Embryonic facial prominence (tissue), 1 donor: ENCODE measurements at regions not wholly inside any gene's neighbourhood (a gene's known extent, or its start where the extent isn't known, plus 50 kb on each side); places are given as distances from the start of the nearest gene placed in this dataset.
A peak's percentile ranks its signal among the peaks of the same experiment; 100 is the strongest.
"Not testable (repeated sequence)": the region's sequence is repeated elsewhere in the genome, so short reads cannot be mapped to it uniquely, and the experiment has no call there.

Experiments
- DNase-seq: peaks from one replicate; pipeline ENCODE4 v3.0.0-alpha.2; 2016; ENCODE audit errors: extremely low spot score

DNA sequence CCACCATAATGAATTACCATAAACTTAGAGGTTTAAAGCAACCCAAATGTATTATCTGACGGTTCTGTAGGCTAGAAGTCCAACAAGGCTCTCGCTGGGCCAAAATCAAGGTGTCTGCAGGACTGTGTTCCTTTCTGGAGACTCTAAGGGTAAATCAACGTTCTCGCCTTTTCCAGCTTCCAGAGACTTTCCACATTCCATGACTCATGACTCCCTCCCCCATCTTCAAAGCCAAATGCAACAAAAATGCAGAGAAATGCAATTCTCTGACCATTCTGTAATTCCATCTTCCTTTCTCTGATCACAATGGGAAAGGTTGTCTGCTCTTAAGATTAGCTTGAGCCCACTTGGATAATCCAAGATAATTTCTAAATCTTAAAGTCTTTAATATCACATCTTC, 287.1 kb downstream of the LTN1 start:
- no peak for DNase-seq

DNA sequence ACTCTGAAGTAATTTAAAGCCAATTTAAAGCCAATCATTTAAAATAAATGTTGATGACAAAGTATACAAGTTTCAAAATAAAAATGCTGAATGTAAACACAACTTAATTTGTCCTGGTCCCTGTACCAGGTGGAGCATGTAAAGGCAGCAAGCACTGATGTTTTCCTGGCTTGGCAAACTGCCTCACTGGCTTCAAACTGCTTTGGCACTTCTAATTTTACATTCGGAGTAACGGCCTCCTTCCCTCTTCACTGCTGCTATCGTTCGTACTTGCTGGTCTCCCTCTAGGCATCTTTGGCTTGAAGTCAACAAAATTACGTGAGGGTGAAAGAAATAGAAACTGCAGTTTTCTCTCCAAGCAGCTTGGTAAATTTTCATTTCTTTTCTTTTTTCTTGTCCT, 287.9 kb downstream of the LTN1 start:
- no peak for DNase-seq

DNA sequence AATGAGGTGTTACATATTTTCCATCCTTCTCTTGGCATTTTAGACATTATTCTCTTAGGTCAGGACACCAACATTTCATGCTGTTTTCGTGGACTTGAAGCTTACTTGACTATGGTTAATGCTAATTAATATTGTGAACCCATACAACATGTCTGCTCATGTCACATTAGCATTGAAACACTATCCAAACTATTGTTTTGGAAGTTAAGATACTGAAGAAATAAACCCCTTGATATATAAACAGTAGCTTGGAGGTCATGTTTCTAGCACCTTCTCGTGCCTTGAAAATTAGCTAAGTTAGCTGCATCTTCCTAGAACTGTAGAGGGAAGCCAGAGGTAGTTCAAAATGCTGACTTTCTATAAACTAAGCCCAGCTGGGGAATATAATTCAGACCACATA, 288.8 kb downstream of the LTN1 start:
- DNase-seq: no peak

DNA sequence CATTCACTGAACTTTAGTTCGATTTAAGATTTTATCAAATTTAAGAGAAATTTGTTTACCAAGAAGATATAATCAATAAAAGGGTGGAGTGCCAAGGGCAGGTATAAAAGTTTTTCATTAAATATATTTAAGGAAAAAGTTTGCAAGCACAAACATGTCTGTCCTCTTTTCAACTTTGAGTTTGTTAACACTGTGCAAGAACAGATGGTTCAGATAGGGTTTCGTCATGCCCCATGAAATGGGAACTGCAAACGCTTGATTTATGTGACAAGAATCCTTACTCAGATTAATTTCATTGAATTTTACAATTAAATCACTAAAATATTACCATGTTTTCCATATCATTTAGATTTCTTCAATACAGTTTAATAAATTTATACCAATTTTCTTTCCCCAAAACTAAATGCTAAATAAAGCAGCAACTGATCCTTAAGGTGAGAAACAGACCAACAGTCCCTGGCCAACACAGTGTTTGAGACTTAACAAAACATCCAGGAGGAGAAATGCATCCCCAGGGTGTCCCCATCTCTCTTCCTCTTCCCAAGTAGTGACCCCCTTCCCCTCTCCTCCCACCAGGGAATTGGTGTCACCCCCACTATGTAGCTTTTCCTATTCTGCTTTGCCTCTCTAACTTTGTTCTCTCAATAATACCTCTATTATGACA, 292.9 kb downstream of the LTN1 start:
- no peak for DNase-seq

DNA sequence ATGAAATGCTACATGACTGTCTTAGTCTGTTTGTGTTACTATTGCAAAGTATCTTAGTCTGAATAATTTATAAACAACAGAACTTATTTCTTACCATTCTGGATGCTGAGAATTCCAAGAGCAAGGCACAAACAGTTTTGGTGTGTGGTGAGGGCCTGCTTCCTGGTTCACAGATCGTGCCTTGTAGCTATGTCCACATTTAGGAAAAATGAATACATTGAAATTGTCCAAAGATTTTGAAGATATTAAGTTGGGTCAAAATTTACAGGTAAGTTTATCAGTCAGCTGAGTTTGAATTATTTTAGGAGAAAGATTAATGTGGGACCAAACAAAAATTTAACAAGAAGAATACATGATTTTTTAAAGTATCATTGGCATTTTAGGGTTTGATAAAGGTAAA, 293.5 kb downstream of the LTN1 start:
- no peak for DNase-seq

DNA sequence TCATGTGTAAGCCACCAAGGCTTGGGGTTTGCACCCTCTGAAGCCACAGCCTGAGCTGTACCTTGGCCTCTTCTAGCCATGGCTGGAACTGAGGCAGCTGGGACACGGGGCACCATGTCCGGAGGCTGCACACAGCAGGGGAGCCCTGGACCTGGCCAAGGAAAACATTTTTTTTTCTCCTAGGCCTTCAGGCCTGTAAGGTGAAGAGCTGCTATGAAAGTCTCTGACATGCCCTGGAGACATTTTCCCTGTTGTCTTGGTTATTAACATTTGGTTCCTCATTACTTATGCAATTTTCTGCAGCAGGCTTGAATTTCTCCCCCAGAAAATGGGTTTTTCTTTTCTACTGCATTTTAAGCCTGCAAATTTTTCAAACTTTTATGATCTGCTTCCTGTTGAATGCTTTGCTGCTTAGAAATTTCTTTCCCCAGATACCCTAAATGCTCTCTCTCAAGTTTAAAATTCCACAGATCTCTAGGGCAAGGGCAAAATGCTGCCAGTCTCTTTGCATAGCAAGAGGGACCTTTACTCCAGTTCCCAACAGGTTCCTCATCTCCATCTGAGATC, 295.8 kb downstream of the LTN1 start:
- no peak for DNase-seq

DNA sequence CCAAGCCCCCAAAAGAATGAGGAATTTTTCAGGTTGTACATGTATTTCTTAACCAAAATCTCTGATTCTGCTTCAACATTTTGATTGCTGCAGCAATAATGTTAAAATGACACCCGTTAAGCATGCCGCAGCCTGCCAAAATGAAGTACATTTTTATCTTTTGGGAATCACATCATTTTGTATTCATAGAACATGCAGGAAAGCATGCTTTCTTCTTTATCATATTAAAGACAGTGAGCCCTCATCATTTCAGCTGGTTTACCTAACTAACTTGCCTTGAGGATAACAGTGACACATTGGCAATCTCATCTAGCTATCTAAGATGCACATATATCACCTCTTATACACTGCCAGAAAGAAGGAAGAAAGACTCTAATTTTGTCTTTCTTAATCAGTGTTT, 299.2 kb downstream of the LTN1 start:
- no peak for DNase-seq

DNA sequence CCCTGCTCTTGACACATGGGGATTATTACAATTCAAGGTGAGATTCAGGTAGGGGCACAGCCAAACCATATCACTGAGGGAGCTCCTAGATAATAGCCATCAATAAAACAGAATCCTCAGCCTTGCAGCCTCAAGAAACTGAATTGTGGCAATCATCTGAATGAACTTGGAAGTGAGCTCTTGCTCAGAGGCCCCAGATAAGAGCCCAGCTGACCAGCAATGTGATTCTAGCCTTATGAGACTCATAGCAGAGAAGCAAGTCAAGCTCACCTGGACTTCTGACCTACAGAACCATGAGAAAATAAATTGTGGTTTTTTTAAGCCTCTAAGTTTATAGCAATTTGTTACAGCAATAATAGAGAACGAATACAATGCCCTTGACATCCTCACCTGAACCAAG, 302.5 kb downstream of the LTN1 start:
- DNase-seq: no peak

DNA sequence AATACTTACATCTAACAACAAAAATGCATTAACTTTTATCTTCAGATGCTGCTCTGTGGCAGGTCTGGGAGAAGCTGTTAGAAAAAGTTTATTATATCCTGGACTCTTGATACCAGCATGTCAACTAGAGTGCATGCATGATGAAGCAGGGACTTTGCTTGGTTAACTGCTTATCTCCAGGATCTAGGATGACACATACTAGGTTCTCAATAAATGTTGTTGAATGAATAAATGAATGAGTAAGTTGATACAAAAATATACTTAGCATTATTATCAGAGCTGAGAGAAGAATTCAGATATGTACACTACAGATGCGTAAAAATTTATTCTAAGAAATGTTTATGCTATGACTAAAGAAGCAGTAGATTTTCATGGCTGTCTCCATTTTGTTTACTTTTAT, 304.3 kb downstream of the LTN1 start:
- DNase-seq: no peak

DNA sequence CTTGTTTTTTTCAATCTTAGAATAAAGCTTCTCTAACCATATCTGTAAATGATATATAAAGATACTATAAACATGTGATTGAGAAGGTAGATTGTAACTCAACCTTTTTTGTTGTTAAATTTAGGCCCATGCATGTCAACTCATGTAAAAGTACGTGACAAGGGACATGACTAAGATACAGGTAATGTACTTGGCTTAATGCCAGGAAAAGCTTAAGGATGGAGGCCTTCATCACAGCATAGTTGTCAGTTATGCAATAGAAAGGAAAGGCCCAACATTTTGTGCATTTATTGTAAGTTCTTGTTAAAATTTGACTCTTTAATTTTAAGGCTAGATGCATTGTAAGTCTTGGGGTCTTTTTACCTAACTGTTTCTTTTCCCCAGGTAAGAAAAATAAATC, 305.1 kb downstream of the LTN1 start:
- DNase-seq: no peak

DNA sequence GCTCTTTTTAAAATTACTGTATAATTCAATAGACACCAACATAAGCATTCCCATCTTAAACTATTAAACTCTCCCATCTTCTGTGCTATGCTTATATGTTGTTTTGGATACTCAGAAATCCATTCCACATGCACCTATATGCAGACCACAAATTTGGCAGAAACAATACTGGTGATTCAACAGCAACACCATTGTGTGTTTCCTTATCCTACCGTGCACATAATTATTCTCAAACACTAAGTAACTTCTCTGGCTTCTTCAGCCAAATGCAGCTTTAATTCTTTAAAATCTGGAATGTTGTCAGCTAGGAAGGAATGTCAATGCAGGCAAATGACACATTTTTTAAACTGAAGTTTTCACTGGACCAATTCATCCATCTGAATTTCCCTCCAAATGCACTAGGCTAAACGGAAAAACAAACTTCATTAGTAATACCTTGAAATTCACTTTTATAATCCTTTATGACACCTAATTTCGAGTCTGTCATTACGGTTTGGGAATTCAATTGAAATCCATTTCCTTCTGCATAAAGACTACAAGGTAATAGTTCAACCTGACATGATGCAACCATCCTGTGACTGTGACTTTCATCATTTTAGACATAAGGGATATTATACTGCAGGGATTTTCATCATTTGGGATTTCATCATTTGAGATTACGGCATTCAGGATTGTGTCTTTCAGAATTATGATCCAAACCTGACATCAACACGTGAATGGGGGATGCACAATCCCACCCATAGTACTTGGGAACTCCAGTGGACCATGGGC, 308.5 kb downstream of the LTN1 start:
- DNase-seq: no peak

DNA sequence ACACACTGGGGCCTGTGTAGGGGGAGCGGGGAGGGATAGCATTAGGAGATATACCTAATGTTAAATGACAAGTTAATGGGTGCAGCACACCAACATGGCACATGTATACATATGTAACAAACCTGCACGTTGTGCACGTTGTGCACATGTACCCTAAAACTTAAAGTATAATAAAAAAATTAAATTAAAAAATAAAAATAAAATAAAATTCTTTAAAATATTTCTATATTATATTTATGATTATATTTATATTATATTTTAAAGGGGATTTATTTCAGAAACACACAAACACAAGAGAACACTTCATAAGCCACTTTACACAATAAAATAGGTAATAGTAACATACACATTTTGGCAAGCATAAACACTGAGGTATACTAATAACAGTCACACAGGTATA, 309.8 kb downstream of the LTN1 start:
- DNase-seq: not testable (repeated sequence)

DNA sequence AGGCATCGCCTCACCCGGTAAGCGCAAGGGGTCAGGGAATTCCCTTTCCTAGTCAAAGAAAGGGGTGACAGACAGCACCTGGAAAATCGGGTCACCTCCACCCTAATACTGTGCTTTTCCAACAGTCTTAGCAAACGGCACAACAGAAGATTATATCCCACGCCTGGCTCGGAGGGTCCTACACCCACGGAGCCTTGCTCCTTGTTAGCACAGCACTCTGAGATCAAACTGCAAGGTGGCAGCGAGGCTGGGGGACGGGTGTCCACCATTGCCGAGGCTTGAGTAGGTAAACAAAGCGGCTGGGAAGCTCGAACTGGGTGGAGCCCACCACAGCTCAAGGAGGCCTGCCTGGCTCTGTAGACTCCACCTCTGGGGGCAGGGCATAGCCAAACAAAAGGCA, 315.6 kb downstream of the LTN1 start:
- not testable (repeated sequence) for DNase-seq

DNA sequence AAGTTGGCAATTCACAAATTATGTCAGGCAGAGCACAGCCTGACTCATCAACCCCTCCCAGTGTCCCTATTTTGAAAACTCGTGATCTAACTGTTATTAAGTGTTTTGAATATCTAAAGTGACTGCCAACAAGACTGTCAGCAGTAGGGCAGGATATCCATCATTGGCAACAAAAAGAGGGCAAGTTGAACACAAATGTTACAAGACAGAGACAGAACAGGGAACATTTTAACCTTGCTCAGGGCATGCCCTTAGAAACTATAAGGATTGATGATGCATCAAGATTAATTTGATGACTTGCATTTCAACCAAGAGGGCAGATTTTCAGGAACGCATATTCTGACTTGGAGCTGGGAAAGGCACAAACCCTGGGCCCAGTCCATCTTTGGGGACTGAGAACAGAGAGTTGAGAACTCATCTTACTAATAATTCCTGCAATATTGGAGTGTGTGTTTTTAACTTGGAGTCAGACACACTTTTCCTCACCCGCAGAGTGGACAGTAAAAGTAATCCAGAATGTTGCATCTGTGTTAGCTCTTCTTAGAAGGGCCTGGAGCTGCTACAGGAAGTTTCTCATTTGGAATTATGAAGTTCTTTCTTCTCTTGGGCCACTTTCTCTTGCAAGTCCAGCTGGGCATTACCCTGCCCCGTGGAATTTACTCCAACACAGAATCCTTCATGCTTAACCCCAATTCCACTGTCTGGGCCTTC, 317.2 kb downstream of the LTN1 start:
- DNase-seq: no peak

DNA sequence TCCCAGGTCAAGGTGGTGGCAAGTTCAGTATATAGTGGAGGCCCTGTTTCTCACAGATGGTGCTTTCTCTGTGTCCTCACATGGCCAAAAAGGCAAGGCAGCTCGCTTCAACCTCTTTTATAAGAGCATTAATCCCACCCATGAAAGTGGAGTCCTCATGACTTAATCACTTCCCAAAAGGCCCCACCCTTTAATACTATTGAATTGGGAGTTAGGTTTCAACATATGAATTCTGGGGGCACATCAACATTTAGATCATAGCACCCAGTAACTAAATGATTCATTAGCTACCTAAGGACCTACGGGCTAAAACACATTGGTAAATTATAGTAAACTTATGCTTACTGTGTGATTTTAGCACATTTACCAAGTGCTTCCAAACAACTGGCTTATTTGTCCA, 317.9 kb downstream of the LTN1 start:
- no peak for DNase-seq

DNA sequence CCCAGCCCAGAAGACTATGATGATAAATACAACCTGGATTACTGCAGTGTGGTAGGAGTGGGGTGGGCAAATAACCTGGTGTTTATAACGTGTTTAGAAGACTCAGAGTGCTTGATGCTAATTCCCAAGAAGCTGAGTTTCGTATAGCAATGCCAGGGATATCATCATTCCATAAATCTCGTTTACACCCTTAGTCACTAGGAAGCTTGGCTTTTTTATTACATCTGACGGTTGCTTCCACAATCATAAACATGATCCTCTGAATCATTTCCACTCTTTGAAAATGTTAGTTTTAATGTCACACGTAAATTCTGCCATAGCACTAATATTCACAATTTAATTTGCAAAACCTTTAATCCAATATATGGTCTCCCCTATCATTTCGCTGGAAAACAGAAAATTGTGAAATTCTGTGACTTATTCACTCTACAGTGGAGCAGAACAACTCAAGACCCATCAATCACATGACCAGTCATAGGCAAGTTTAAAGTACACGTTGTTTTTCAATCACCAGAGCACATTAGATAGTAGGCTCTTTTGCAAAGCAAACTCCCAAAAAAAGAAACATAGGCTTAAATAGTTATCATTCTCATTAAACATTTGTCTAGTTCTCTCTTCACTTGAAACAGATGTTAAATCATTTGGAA, 321.0 kb downstream of the LTN1 start:
- no peak for DNase-seq

DNA sequence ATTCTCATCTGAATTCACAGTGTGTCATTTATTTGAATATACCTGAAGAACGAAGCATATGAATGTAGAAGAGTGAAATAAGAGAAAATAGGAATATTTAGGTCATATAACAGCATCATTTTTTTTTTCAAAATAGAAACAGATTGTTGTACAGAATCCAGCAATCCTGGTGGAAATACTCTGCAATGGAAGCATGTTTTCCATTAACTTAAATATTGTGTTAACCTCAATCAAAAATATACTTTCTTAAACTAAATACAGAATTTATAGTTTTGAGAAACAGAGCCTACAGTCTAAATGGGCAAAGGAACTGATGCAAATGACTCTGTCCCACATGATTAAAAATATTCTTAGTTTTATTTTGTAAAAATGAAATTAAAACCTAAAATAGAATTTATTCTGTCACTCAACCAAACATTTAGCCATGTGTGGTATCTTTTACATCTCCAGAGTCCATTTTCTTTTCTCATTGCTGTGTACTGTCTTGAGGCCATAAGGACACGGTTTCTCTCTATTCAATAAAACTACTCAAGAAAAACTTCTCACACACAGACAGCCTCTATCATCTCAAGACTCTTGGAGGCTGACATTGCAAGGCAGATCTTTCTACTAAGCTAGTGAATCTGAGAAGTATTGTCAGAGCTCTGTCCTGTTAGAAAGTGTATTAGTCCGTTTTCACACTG, 322.6 kb downstream of the LTN1 start:
- DNase-seq: peak; percentile 39

DNA sequence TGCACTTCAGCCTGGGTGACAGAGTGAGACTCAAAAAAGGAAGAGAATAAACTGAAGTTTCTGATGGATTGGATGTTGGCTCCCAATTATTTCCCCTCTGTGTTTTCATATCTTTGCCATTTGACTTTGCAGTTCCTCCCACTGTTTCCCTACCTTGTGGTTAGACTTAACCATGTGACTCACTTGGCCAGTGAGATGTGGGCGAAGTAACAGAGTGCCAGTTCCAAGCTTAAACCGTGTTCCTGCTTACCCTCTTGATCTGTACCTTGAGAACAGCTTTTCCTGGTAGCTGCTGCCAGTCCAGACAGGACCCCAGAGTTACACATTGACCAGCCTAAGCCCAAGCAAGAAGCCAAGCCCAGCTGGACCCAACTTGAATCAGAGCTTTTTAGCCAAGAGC, 323.4 kb downstream of the LTN1 start:
- DNase-seq: no peak

DNA sequence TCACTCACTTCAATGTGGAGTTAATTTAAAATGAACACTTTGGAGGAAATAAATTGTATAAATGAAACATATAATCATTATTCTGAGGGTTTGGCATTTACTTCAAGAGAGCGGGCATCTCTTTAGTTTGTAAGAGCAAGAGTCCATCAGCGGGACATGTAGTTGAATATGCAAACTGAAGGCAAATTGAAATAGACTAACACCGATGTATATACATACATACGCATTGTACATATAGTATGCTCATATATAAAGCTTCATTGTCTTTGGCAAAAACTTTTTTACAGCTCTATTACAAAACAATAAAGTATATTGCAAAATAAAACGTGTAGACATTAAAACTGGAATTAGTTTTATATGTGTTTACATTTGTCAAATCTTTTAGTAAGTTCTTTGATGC, 328.9 kb downstream of the LTN1 start:
- DNase-seq: no peak

DNA sequence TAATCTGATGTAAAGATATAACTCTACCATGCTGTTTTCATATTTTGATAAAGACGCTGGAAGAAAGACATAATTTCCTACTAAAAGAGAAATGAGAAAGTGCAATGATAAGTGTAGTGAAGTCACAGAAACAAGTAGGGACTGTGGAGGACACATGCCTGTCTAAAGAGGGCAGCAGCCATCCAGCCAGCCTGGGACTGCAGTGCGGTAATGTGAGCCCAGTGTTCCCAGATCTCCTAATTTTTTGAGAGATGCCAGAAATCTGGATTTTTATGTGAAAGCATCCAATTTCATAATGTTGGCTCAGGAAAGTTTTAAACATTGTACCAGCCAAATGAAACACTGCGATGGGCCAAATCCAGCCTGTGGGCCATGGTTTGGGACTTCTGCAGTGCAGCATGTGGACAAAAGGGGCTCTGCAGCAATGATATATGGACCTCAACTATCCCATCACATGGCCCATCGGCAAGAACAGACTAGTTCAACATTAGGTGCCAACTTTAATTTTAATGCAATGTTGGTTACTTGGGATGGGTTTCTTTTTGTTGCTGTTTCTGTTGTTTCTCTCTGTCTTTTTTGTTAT, 329.5 kb downstream of the LTN1 start:
- no peak for DNase-seq

DNA sequence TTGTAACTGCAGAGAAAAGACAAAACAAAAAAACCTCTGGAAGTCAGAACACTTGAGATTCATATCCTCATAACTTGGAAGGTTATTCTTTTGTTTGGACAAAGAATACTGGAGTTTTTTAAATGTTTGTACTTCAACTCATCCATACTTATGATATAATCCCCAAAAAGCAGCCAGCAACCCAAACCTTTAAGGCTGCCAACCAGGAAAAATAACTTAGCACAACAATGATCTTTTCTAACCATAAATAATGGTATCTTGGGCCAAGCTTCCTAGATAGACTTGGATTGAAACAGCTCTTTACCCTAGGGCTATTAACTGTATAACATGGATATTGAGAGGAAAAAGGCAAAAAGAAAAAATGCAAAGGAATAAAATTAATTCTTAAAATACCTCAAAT, 335.1 kb downstream of the LTN1 start:
- no peak for DNase-seq
